HL-60 (cell line): ENCODE measurements at regions not wholly inside any gene's neighbourhood (a gene's known extent, or its start where the extent isn't known, plus 50 kb on each side); places are given as distances from the start of the nearest gene placed in this dataset.

Experiments
- CTCF ChIP-seq: IDR thresholded peaks from one replicate; pipeline ENCODE4 v1.5.1; 2011; ENCODE audit warnings: low read length, control low read depth, inconsistent platforms; ENCODE audit not compliant: insufficient read depth
- GABPA ChIP-seq: IDR thresholded peaks from 2 replicates; pipeline ENCODE4 v1.6.1; 2012; ENCODE audit warnings: low read depth
- POLR2AphosphoS5 ChIP-seq: IDR thresholded peaks from 2 replicates; pipeline ENCODE4 v1.6.1; 2012; ENCODE audit warnings: low read depth

- TF ChIP-seq GABPA = no peak
- no peak for TF ChIP-seq POLR2AphosphoS5
- no peak for TF ChIP-seq CTCF
Observed at GRCh38 chr17:77460514-77461046, 319.8 kb downstream of the SEC14L1 start.
